ENCODE measurements at regions not wholly inside any gene's neighbourhood (a gene's known extent, or its start where the extent isn't known, plus 50 kb on each side); places are given as distances from the start of the nearest gene placed in this dataset.

GRCh38 chr16:66254751-66255150 is 111.7 kb upstream of the CDH5 start:
- intact Hi-C loops (cut with DNase I): no loop called here
- ATAC-seq: no peak
- TF ChIP-seq, protein P1, sequence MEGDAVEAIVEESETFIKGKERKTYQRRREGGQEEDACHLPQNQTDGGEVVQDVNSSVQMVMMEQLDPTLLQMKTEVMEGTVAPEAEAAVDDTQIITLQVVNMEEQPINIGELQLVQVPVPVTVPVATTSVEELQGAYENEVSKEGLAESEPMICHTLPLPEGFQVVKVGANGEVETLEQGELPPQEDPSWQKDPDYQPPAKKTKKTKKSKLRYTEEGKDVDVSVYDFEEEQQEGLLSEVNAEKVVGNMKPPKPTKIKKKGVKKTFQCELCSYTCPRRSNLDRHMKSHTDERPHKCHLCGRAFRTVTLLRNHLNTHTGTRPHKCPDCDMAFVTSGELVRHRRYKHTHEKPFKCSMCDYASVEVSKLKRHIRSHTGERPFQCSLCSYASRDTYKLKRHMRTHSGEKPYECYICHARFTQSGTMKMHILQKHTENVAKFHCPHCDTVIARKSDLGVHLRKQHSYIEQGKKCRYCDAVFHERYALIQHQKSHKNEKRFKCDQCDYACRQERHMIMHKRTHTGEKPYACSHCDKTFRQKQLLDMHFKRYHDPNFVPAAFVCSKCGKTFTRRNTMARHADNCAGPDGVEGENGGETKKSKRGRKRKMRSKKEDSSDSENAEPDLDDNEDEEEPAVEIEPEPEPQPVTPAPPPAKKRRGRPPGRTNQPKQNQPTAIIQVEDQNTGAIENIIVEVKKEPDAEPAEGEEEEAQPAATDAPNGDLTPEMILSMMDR (IDR thresholded peaks at IDR 0.05): no peak

DNA sequence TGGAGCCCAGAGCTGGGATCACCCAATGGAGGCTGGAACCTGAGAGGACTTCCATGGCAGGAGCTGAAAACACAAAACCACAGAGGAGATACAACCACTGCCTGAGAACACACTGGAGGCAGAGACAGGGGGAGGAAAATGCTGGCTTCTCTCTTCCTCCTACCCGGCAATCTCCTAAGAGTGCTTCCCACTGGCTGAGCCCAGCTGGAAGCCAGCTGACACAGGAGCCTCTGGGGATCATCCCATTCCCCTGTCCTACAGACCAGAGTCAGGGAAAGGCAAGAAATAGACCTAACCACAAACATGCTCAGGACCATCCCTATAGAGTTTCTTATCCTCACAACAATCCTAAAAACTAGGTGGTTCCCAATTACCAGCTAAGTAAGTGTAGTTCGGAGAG is 112.4 kb upstream of the CDH5 start:
- DNase-seq: peak in 1 of 2 donors; percentile 26
- intact Hi-C loops (cut with DNase I): no loop called here
- H3K27ac ChIP-seq: no peak overlapping the region
- no peaks in the 10 kb centered on the region for H3K36me3 ChIP-seq
- H3K27me3 ChIP-seq: peaks cover 0 to 11% (median 0%) of the 10 kb centered on the region in 7 donors
- WGBS, 2 donors: 70 to 78% methylated on average over 2 of the region's 2 CpGs
- H3K4me3 ChIP-seq: no peak overlapping the region
- no peak for ATAC-seq
- TF ChIP-seq, protein P1 (IDR thresholded peaks at IDR 0.05): no peak
- peaks cover 0 to 21% (median 17%) of the 10 kb centered on the region in 9 donors for H3K4me1 ChIP-seq
- peaks cover 0 to 4% (median 0%) of the 10 kb centered on the region in 11 donors for H3K9me3 ChIP-seq

More at GRCh38 chr16:66254751-66255150, 111.7 kb upstream of the CDH5 start:
- Histone ChIP-seq H3K4me3 (no peak overlapping the region), H3K36me3 (no peaks in the 10 kb centered on the region), H3K9me3 (peaks cover 0 to 4% (median 0%) of the 10 kb centered on the region in 11 donors), H3K27me3 (peaks cover 0 to 11% (median 0%) of the 10 kb centered on the region in 7 donors), H3K4me1 (peaks cover 0 to 20% (median 17%) of the 10 kb centered on the region in 9 donors), H3K27ac (no peak overlapping the region)
- WGBS, 2 donors: 58 to 78% methylated on average over 2 of the region's 2 CpGs
- no peak for DNase-seq

DNA sequence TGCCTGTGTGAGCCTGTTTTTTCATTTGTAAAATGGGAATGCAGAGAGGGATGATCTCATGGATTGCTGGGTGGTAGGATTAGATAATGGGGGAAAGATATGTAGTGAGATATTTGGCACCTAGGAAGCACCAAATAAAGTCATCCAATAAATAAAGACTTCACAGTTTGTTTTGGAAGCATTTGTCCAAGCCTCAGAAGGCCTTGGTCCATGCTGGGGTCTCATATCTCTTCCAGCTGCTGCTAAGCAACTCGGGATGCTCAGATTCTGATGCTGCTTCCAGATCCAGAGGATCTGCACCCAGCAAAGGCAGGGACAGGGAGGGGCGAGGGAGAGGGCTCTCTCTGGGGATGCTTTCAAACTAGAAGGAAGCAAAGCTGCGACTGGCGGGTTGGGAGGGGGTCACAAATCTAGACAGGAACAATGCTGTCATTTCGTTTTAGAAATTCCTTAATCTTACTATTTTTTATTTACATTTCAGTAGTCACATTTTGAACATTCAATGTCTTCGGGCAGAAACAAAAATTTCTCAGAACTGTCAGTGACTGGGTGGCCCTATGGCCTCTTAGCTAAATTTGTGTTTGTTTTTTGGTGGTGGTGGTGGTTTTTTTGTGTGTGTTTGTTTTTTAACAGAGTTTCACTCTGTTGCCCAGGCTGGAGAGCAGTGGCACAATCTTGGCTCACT is 114.9 kb upstream of the CDH5 start:
- peak overlapping the region in 7 of 10 donors; percentile 5 to 55 (median 31) for H3K27ac ChIP-seq
- 72 to 77% methylated on average over 6 of the region's 6 CpGs for WGBS, 2 donors
- H3K4me3 ChIP-seq: no peak overlapping the region
- no peak for DNase-seq
- peaks cover 0 to 39% (median 31%) of the 10 kb centered on the region in 9 donors for H3K4me1 ChIP-seq
- intact Hi-C loops (cut with DNase I): no loop called here
- peaks cover 0 to 4% (median 0%) of the 10 kb centered on the region in 11 donors for H3K9me3 ChIP-seq
- no peaks in the 10 kb centered on the region for H3K36me3 ChIP-seq
- ATAC-seq: peak in 5 of 8 donors; percentile 5 to 28 (median 8)
- peaks cover 0 to 11% (median 0%) of the 10 kb centered on the region in 7 donors for H3K27me3 ChIP-seq
- TF ChIP-seq, protein P1 (IDR thresholded peaks at IDR 0.05): no peak

- peak overlapping the region in 8 of 10 donors; percentile 5 to 55 (median 30) for H3K27ac ChIP-seq
- peaks cover 0 to 46% (median 33%) of the 10 kb centered on the region in 9 donors for H3K4me1 ChIP-seq
- DNase-seq (peak; percentile 61 to 78), ATAC-seq (peak; percentile 63 to 87 (median 74))
- no peaks in the 10 kb centered on the region for H3K36me3 ChIP-seq
- peaks cover 0 to 4% (median 0%) of the 10 kb centered on the region in 11 donors for H3K9me3 ChIP-seq
- H3K27me3 ChIP-seq: peaks cover 0 to 11% (median 0%) of the 10 kb centered on the region in 7 donors
- intact Hi-C loops (cut with DNase I): no loop called here
- no peak overlapping the region for H3K4me3 ChIP-seq
- TF ChIP-seq, protein P1 (IDR thresholded peaks at IDR 0.05): no peak
- 20 to 21% methylated on average over 10 of the region's 10 CpGs for WGBS, 2 donors
Observed at GRCh38 chr16:66250686-66251431, 115.6 kb upstream of the CDH5 start.
